PC-9 (cell line): ENCODE measurements at regions not wholly inside any gene's neighbourhood (a gene's known extent, or its start where the extent isn't known, plus 50 kb on each side); places are given as distances from the start of the nearest gene placed in this dataset.

ENCODE experiments used
- BruUV-seq: library from RNA; stranded (reverse); fragments of 400-500 nt; replicated peaks from 2 replicates; lab custom pipeline; 2021; lab: Mats Ljungman, UMichigan
- CTCF ChIA-PET: fragments of 300-600 bp; sonication (Branson Sonifier 250); formaldehyde crosslinking; loops from one replicate; lab custom pipeline; 2022; ENCODE audit warnings: antibody characterized with exemption; lab: Charles Lee
- POLR2A ChIA-PET: fragments of 300-600 bp; sonication (Branson Sonifier 250); formaldehyde crosslinking; loops from one replicate; lab custom pipeline; 2022; ENCODE audit warnings: antibody characterized with exemption; ENCODE audit not compliant: unreplicated experiment; lab: Charles Lee
- DNase-seq, 2 experiments: peaks; one replicate each; pipeline versions ENCODE4 v3.0.0 to v3.0.0-alpha.2; 2015 to 2022; ENCODE audit warnings: mixed read lengths in 1 of 2
- H2AFZ ChIP-seq: fragments of 200-600 bp; sonication (generic); 2 replicates; pipeline ENCODE4 v1.8.1; 2017; ENCODE audit warnings: antibody characterized with exemption
- H3F3A ChIP-seq: fragments of 200-600 bp; sonication (generic); 2 replicates; pipeline ENCODE4 v1.8.1; 2017; ENCODE audit warnings: antibody characterized with exemption, mild to moderate bottlenecking, low read depth; ENCODE audit not compliant: insufficient read depth
- H3K27ac ChIP-seq: fragments of 200-600 bp; sonication (generic); 2 replicates; pipeline ENCODE4 v1.6.1; 2016; ENCODE audit warnings: mixed run types
- H3K27me3 ChIP-seq: fragments of 200-600 bp; sonication (generic); 2 replicates; pipeline ENCODE4 v1.6.1; 2016; ENCODE audit warnings: low read depth, mixed run types; ENCODE audit not compliant: insufficient read depth
- H3K36me3 ChIP-seq: fragments of 200-600 bp; sonication (generic); 2 replicates; pipeline ENCODE4 v1.6.1; 2016; ENCODE audit warnings: low read depth, mixed run types
- H3K4me1 ChIP-seq: fragments of 200-600 bp; sonication (generic); replicated peaks from 2 replicates; pipeline ENCODE4 v1.6.1; 2016; ENCODE audit warnings: mixed run types; ENCODE audit not compliant: insufficient read depth
- H3K4me2 ChIP-seq: fragments of 200-600 bp; sonication (generic); 2 replicates; pipeline ENCODE4 v1.6.1; 2017; ENCODE audit warnings: mixed run types
- H3K4me3 ChIP-seq: fragments of 200-600 bp; sonication (generic); 2 replicates; pipeline ENCODE4 v1.6.1; 2016; ENCODE audit warnings: mixed run types
- H3K79me2 ChIP-seq: fragments of 200-600 bp; sonication (generic); 2 replicates; pipeline ENCODE4 v1.6.1; 2017; ENCODE audit warnings: low read depth, mixed run types
- H3K9me2 ChIP-seq: fragments of 200-600 bp; sonication (generic); 2 replicates; pipeline ENCODE4 v1.8.1; 2017; ENCODE audit warnings: mild to moderate bottlenecking; ENCODE audit not compliant: insufficient read depth
- H3K9me3 ChIP-seq: fragments of 200-600 bp; sonication (generic); 2 replicates; pipeline ENCODE4 v1.8.1; 2016; ENCODE audit warnings: low read depth; ENCODE audit not compliant: insufficient read depth
- H4K20me1 ChIP-seq: fragments of 200-600 bp; sonication (generic); 2 replicates; pipeline ENCODE4 v1.8.1; 2017; ENCODE audit not compliant: insufficient read depth
- EZH2 ChIP-seq: fragments of 200-600 bp; sonication (generic); IDR thresholded peaks from 2 replicates; pipeline ENCODE4 v1.8.0; 2017; ENCODE audit warnings: antibody characterized with exemption, low read depth
- intact Hi-C: fragments of 100-400 bp; cut with micrococcal nuclease; formaldehyde crosslinking; loops from one replicate; pipeline ENCODE4 v1.10.0; 2022; ENCODE audit not compliant: unreplicated experiment
- TF ChIP-seq, protein P1 (sequence below): fragments of 200-600 bp; sonication (generic); conservative IDR thresholded peaks from 2 replicates; pipeline ENCODE4 v1.6.1; 2017; ENCODE audit warnings: mixed run types, antibody characterized with exemption, mild to moderate bottlenecking, moderate library complexity

DNA sequence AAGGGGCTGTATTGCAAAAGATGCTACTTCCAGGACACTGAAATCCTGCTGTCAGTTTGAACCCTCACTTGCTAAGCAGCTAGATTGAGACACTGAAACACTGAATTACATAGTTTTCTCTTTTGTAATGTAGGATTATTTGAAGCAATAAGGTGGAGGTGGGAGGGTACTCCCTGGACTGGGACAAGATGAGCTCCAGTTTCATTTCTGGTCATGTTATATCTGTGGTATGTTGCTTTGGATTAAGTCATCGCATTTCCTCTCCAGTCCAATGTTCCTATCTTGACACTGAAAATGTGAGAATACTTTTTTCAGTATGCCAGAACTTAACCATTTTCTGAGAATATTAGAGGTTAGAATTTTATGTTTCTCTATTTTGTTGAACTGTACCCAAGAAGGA is 426.2 kb upstream of the MEX3C start:
- Histone ChIP-seq H3K4me1 (no peaks in the 10 kb centered on the region), H3K9me2 (no peaks in the 10 kb centered on the region), H3K4me2 (no peak overlapping the region), H3F3A (no peaks in the 10 kb centered on the region), H3K27ac (no peak overlapping the region), H3K4me3 (no peak overlapping the region), H3K79me2 (no peaks in the 10 kb centered on the region), H4K20me1 (no peaks in the 10 kb centered on the region), H3K27me3 (no peaks in the 10 kb centered on the region), H3K36me3 (no peaks in the 10 kb centered on the region), H2AFZ (no peak overlapping the region), H3K9me3 (no peaks in the 10 kb centered on the region)
- TF ChIP-seq, protein P1, sequence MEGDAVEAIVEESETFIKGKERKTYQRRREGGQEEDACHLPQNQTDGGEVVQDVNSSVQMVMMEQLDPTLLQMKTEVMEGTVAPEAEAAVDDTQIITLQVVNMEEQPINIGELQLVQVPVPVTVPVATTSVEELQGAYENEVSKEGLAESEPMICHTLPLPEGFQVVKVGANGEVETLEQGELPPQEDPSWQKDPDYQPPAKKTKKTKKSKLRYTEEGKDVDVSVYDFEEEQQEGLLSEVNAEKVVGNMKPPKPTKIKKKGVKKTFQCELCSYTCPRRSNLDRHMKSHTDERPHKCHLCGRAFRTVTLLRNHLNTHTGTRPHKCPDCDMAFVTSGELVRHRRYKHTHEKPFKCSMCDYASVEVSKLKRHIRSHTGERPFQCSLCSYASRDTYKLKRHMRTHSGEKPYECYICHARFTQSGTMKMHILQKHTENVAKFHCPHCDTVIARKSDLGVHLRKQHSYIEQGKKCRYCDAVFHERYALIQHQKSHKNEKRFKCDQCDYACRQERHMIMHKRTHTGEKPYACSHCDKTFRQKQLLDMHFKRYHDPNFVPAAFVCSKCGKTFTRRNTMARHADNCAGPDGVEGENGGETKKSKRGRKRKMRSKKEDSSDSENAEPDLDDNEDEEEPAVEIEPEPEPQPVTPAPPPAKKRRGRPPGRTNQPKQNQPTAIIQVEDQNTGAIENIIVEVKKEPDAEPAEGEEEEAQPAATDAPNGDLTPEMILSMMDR = no peak
- no peak for TF ChIP-seq EZH2
- CTCF ChIA-PET = no interaction called here
- intact Hi-C loops = no loop called here
- no peak for DNase-seq
- POLR2A ChIA-PET = no interaction called here
- no TSS peak for BruUV-seq

DNA sequence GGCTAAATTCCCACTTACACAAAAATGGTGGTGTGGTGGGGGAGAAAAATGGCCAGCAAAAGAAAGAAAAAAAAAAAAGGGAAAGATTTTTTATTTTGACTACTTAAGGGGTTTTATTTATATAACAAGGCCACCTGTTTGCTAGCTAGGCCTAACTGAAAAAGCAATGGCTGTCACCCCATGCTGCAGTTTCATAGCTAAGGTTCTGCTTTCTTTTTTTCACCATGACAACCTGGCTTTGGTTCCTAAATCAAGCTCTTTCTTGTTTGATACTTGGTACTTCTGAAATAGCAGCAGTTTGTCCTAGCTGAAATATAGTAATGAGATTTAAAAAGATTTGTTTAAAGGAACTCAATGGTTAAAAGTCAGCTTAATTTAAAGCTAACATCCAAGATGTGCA is 433.2 kb upstream of the MEX3C start:
- H3K27me3 ChIP-seq = no peaks in the 10 kb centered on the region
- DNase-seq = no peak
- no peaks in the 10 kb centered on the region; the same call in 1 of the 2 replicates for H3K9me2 ChIP-seq
- H3K79me2 ChIP-seq = no peaks in the 10 kb centered on the region
- H3K36me3 ChIP-seq = no peaks in the 10 kb centered on the region
- intact Hi-C loops = no loop called here
- TF ChIP-seq, protein P1 = no peak
- TF ChIP-seq EZH2 = no peak
- CTCF ChIA-PET = no interaction called here
- H3K27ac ChIP-seq = no peak overlapping the region
- no peak overlapping the region for H3K4me3 ChIP-seq
- POLR2A ChIA-PET = no interaction called here
- no peaks in the 10 kb centered on the region for H3K4me1 ChIP-seq
- no peaks in the 10 kb centered on the region for H4K20me1 ChIP-seq
- H2AFZ ChIP-seq = no peak overlapping the region
- BruUV-seq = no TSS peak
- H3F3A ChIP-seq = no peaks in the 10 kb centered on the region
- H3K9me3 ChIP-seq = peaks cover 7% of the 10 kb centered on the region; the same call in 1 of the 2 replicates
- no peak overlapping the region for H3K4me2 ChIP-seq

DNA sequence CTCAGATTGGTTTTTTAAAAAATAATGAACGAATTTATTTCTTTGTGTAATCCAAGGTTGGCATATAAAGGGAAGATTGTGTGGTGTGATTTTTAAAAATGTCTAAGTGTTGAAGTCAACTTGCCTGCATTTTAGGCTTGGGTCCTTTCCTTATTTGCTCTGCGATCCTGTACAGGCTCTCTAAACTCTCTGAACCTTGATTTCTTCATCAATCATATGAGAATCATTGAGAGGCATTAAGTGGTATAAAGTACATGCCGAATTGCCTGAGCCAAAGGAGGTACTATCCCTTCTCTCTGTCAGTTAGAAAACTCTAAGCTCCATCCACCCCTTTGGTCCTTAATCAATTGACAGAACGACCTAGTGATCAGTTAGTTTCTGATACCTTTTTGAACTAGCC is 440.4 kb upstream of the MEX3C start:
- Histone ChIP-seq H4K20me1 (no peaks in the 10 kb centered on the region), H3K79me2 (no peaks in the 10 kb centered on the region), H3K27me3 (no peaks in the 10 kb centered on the region), H3K4me1 (no peaks in the 10 kb centered on the region), H3K4me3 (no peak overlapping the region), H3K27ac (no peak overlapping the region), H3F3A (no peaks in the 10 kb centered on the region), H3K36me3 (no peaks in the 10 kb centered on the region), H2AFZ (no peak overlapping the region), H3K9me3 (peaks cover 7% of the 10 kb centered on the region; the same call in 1 of the 2 replicates), H3K4me2 (no peak overlapping the region), H3K9me2 (no peaks in the 10 kb centered on the region; the same call in 1 of the 2 replicates)
- ChIA-PET CTCF (no interaction called here), POLR2A (no interaction called here)
- DNase-seq = no peak
- BruUV-seq = no TSS peak
- intact Hi-C loops = no loop called here
- no peak for TF ChIP-seq EZH2
- TF ChIP-seq, protein P1 = no peak
